Myocyte (in vitro differentiated cells): ENCODE measurements at regions not wholly inside any gene's neighbourhood (a gene's known extent, or its start where the extent isn't known, plus 50 kb on each side); places are given as distances from the start of the nearest gene placed in this dataset.
"Not testable (repeated sequence)": the region's sequence is repeated elsewhere in the genome, so short reads cannot be mapped to it uniquely, and the experiment has no call there.

ENCODE experiments used
- DNase-seq: peaks from one replicate; pipeline ENCODE4 v3.0.0-alpha.2; 2012; ENCODE audit warnings: low read depth

DNA sequence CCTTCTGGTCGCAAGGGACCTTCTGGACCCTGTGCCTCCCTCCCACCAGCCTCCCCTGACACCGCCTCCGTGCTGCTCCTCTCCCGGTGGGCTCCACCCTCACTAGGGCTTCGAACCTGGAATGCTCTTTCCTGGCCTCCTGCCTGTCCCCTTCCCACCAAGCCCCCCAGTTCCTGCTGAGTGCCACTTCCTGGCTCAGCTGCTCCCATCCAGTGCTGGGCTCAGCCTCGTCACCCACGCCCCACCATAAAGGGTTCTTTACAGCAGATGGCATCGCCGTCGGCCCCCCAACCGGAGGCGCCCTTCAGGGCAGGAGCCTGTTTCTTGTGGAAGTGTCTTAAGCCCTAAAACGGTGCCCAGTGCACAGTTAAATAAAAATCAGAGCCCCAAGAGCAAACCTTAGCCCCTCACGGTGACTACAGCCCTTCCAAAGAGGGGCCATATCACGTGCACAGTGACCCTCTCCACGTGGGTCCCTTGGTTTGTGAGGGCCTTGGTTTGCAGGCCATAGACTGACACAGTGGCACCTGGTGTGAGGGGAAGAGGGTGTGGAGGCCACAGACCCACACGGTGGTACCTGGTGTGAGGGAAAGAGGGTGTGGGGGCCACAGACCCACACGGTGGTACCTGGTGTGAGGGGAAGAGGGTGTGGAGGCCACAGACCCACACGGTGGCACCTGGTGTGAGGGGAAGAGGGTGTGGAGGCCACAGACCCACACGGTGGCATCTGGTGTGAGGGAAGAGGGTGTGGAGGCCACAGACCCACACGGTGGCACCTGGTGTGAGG lies 111.4 kb downstream of the METRNL start:
- DNase-seq = no peak

DNA sequence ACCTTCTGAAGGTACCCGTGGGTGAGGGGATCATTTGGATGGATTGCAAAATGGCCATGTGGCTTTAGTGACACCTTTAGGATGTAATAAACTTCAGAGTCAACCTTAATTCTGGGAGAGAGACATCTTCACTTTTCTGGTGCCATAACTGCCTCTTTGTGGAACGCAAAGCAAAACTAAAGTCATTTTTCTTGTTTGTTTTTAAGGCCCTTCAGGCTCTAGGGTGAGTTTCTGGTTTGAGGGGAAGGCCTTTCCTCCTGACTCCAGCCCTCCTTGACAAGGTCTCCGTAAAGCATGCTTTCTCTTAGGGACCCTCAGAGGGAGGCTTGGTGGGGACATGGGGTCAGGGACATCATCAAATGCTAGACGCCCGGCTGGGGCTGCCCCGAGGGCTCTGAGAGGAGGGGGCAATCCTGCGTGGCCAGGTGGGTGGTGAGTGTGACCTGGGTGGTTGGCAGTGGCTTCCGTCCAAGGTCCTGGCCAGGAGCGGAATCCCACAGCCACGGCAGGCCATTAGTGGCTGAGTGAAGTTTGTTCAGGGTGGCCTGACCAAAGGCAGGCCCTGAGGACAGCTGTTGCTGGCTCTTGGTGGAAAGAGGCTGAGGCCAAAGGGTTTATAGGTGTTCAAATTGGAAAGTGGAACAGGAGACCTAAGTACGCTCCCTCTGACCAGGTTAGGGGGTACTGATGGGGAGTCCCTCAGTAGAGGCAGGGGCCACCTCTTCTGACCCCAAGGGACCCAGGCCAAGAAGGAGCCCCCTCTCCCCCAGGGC lies 112.2 kb downstream of the METRNL start:
- peak; percentile 66 for DNase-seq

DNA sequence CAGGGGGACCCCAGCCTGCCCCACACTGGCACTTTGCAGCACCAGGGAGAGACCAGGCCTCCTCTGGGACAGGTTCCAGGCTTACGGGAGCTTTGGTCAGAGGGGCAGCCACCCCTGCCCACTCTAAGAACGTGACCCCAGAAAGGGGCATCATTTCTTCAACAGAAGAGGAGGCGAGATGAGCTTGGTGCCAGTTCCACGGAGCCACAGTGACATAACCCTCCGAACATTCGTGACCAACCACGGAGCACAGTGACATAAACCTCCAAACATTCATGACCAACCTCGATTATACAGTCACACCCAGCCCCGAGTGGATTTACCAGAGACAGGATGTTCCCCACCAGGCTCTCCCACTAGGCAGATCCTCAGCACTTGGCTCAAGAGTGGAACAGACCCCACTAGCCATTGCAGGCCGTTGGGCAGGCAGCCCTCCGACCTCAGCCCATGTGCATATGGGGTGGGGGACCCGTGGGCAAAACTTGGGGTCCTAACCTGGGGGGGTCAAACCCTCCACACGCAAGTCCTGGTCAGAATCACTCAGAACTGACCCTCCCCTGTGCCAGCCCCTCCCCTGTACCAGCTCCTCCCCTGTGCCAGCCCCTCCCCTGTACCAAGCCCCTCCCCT lies 112.9 kb downstream of the METRNL start:
- peak; percentile 70 for DNase-seq

DNA sequence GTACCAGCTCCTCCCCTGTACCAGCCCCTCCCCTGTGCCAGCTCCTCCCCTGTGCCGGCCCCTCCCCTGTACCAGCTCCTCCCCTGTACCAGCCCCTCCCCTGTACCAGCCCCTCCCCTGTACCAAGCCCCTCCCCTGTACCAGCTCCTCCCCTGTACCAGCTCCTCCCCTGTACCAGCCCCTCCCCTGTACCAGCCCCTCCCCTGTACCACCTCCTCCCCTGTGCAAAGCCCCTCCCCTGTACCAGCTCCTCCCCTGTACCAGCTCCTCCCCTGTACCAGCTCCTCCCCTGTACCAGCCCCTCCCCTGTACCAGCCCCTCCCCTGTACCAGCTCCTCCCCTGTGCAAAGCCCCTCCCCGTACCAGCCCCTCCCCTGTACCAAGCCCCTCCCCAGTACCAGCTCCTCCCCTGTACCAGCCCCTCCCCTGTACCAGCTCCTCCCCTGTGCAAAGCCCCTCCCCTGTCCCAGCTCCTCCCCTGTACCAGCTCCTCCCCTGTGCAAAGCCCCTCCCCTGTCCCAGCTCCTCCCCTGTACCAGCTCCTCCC lies 113.5 kb downstream of the METRNL start:
- not testable (repeated sequence) for DNase-seq

DNA sequence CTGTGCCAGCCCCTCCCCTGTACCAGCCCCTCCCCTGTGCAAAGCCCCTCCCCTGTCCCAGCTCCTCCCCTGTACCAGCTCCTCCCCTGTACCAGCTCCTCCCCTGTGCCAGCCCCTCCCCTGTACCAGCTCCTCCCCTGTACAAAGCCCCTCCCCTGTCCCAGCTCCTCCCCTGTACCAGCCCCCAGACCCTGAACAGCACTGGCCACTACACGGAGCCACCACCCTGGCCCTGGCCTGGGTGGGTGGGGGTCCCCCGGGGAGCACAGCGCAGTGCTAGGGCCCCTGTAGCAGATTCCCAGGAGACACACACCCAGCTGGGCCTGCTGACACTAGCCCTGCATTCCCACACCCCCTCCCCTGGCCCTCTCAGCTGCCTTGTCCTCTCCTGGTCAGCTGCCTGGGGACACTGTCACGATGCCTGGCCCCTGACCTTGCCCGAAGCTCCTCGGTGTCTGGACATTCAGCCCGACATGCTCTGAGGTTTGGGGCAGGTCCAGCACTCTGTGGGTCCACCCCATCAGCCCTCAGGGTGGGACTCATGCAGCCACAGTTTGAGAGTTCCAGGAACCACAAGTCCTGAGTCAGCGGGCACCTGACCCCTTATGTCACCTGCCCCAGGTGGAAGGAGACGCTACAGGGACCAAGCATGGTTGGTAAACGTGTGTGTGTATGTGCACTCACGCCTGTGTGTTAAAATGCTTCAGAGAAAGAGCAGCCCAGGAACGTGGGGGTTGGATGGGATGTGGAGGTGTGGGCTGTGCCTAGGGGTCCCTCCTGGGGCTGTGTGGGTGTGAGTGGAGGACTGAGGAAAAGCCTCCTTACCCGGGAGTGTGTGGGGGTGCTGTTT lies 114.2 kb downstream of the METRNL start:
- DNase-seq = peak; percentile 92

DNA sequence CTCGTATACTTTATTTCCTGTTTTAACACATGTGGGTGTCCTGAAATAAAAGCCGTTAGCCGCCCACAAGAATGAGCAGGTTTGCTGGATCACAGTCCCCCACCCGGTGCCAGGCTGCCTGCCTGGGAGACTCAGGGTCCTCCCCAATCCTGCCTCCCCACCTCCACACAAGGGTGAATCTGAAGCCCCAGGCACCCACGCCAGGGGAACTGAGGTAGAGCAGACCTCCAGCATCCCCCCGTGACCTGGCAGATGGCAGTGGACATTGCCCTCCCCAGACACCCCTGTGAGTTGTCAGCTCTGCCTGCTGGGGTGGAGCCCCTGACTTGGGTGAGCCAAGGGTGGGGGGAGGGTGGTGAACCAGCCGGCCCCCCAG lies 114.8 kb downstream of the METRNL start:
- no peak for DNase-seq

DNA sequence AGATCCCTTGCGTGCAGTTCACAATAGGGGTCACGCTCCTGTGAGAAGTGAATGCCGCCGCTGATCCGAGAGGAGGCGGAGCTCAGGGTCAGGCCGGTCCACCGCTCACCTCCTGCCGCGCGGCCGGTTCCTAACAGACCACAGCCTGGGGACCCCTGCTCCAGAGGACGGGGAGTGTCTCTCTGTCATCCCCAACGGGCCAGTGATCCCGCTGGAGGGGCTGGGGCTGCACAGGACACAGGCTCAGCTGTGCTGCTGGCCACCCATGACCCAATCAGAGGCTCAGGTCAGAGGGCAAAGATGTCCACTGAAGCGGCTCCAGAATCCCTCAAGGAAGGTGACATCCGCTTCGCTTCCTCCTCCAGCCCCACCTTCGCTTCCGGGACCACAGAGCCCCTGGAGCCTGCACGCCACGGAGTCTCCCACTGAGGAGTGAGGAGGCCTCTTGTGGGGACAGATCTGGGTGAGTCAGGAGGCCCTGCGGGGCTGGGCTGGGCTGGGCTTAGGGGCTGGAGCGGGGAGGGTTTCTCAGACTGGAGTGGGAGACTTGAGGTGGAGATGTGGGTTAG lies 115.4 kb downstream of the METRNL start:
- peak; percentile 34 for DNase-seq

DNA sequence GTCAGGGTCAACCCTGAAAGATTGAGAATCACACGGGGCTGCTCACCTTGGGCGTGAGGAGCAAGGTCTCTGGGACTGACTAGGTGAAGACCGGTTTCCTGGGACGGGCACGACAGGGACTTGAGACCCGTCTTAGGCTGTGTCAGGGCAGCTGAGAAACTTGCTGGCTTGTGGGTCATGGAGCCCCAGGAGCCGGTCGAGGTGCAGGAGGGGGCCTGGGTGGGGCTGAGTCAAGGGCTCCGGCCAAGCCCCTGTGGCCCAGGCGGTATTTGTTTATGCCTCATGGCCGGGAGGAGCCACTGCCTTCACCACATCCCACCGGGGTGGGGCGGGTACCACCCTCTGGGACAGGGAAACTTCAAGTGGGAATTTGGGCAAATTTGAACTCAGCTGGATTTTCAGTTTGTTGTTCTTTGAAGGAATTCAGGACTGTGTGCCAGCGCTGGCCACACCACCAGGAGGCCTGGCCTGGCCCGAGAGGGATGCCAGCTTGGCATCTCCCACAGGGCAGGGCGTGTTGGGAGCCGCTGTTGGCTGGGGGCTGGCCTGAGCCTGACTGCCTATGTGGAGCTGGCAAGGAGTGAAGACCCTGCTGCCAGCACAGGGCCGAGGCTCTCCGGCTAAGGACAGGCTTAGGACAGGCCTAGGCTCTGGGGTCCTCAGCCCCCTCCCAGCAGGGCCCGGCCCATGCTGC lies 116.1 kb downstream of the METRNL start:
- peak; percentile 82 for DNase-seq

DNA sequence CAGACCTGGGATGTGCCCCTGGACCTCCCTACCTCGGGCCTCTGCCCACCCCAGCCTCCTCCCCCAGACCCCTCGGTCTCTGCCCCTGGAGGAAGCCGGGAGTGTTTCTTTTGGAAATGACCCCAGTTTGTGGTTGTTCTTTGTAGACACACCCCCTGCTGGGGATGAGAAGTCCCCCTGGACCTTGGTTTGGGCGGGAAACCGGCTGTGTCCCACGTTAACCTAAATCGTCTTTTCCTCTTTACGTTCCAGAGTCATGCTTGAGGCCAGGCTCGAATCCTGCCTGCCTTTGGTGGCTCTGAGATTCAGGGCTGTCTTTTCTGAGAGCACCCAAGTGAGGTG lies 116.6 kb downstream of the METRNL start:
- no peak for DNase-seq

DNA sequence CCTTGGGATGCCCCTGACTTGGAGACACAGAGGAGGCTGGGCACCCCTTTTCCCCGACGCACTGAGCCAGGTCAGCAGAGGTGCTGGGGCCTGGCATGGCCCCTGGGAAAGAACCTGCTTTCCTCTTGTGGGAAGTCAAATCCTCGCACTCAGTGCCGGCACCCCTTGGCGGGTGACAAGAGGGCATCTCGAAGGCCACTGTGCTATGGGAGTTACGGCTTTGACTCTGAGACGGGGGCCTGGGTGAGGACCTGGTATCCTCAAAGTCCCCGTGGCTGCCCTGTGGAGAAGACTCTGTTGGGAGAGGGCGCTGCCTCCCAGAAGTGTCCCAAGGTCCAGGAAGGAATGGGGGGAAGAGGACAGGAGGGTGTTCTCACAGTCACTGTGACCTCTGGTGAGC lies 117.0 kb downstream of the METRNL start:
- no peak for DNase-seq

DNA sequence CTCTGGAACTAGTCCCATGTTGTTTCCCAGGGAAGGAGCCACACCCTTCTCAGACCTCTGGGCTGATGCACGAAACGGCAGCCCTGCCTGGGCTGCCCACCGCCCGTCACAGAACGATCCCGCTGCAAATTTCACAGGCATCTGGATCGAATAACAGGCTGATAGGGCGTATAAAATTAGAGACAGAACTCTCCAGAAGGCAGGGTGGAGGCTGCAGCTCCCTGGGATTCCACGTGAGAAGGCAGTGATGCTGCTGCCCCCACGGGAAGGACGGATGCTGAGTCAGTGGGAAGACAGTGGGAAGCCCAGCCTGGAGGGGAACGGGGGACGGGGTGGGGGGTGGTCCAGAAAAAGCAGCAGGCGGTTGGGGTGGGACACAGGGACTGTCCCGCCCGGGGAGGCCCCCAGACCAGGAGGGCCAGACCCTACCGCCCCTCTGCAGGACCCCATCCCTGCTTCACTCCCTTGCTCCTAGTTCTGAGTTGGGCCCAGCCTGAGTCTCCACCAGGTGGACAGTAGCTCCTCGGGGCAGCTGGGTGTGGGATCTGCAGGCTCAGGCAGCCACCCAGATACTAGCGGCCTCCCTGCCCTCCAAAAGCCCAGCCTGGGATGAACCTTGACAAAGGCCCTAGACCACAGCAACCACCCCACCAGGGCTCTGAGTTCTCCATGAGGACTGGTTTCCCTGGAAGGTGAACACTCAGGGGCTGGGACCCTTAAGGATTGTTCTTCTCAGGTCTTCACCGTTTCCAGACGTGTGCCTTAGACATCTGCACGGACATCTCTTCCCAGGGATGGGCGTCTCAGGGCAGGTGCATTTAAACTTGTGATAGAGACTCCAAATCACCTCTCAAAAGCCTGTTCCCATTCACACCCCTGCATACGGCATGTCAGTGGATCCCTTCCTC lies 117.8 kb downstream of the METRNL start:
- DNase-seq = no peak

DNA sequence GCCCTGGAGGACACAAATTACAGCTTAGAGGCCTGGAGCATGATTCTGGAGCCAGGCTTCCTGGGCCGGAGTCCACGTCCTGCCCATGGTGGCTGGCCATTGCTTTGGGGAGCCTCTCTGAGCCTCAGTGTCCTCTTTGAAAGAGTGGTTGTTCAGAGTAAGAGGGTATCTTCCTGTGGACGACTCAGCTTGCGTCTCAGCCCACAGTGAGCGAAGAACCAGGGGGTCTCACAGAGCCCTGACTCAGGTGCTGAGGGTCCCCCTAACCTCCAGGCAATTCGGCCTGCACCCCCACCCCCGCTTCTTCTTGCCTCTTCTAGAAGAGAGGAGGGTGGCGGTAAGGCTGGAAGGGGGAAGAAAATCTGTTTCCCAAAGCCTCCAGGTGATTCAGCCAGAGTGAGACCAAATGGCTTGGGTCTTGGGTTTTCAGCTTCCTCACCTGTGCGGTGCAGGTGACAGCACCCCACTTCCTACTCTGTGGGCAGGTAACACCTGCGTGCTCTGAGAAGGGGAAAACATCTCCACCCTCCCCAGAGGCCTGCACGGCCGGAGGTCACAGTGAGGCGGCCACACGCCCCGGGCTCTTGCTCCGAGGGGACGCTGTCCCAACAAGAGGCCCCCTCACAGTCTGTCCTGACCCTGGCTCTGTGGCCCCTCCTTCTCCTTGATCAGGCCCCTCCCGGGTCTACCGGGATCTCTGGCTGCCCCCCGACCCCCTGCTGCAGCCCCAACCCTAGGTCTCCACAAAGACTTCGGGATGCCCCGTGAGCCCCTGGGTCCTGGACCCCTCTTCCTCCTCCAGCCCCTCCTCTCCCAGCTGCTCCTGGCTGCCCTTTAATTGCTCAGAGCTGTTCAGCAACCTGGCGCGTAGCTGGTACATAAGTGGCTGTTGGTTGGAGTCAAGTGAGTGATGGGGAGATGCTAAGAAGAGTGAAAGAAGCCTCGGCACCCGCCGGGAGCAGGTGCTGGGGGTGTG lies 119.2 kb downstream of the METRNL start:
- no peak for DNase-seq

DNA sequence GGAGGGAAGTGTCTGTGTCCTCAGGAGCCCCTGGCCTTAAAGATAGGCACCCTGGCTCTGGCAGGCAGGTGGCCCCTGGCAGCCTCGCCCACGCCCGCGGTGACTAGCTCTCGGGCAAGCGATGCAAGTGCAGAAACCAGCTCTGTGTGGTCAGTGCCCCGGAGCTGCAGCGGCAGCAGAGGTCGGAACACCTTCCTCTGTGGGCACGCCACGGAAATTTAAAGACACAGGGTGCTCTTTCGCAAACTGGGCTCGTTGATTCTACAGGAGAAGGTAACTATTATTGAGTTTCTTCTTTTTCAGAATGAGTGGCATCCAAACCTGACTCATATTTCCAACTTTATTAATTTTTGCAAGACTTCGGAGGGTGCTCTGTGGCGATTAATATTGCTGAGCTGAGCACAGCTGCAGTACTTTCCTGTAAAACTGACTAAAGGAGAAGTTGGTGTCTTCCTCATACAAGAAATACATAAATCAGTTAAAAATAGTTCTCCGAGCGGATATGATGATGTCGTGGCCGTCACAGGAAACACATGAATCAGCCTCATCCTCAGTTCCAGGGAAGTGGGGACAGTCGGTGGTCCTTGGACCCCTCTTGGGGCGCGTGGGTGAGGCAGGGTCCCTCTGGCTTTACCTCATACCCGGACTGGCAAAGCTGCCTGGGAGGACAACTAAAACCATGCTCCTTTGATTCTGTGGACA lies 120.2 kb downstream of the METRNL start:
- DNase-seq = peak; percentile 67

DNA sequence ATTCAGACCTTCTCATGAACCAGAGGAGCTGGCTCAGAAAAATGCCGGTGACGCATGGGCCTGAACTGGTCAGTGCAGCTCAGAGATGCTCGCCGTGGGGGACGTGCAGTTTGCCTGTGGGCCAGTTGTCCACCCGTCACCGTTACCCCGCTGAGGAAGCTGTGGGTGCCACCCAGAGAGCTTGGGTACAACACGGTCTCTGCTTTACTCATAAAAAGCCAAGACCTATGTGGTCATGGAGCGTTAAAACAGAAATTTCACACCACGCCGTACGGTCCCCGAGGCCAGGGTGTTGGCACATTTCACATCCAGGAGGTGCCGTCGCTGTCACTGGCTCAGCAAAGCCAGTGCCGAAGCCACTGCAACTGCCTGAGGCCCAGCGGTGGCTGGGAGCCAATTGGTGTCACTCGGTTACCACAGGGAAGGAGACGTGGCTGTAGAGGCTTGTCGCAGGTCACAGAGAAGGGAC lies 120.9 kb downstream of the METRNL start:
- peak; percentile 37 for DNase-seq

DNA sequence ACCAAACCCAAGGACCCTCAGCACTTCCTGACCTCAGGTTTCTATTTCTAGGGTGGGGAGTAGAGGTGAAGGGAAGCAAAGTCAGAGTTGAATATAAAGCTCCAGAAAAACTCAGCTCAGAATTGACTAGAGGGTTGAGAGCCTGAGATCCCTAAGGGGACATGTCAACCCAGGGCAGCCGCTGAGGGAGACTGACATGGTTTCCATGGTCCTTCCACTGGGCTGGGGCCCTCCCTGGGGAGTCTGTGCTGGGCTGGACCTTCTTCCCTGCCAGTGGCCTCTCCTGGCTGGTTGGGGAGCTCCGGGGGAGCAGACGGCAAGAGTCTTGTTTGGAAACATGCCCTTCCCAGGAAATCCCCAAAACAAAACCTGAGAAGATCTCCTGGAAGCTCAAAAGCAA lies 121.3 kb downstream of the METRNL start:
- DNase-seq = no peak

DNA sequence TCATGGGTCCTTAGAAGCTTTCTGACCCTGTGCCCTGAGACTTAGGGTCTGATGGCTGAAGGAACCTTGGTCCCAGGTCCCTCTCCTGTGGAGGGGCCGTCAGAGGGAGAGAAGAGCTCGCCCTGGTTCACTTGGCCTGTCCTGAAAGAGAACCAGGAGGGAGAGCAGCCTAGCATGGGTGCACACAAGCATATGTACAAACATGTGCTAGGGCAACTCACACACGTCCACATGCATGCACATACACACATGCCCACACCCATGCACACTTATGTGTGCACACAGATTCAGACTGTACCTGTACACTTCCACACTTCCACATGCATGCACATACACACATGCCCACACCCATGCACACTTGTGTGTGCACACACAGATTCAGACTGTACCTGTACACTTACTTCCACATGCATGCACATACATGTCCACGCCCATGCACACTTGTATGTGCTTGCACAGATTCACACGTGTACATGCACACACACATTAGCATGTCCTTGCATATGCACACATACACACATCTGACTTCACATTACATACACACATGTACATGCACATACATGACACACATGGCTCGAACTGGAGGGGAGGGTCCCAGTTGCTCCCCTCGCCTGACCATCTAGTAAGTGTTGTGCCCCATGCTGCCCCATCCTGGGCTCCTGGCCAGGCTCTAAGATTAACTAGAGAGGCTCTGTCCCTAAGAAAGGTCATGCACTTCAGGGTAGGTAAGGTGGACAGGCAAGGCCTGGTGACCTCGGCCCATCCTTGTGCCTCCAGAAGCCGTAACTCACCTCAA lies 122.0 kb downstream of the METRNL start:
- DNase-seq = no peak
